NCI-H1930 (cell line): ENCODE measurements at regions not wholly inside any gene's neighbourhood (a gene's known extent, or its start where the extent isn't known, plus 50 kb on each side); places are given as distances from the start of the nearest gene placed in this dataset.

Experiments used
- DNase-seq, 2 experiments: peaks; one replicate each; lab custom pipeline; 2025; lab: John Stamatoyannopoulos, UW

GRCh38 chr1:79842811-79843210 is 836.3 kb upstream of the ADGRL4 start:
- DNase-seq, result no peak

GRCh38 chr1:79839882-79840281 is 833.4 kb upstream of the ADGRL4 start:
- no peak for DNase-seq

GRCh38 chr1:79827446-79827845 is 820.9 kb upstream of the ADGRL4 start:
- no peak for DNase-seq

GRCh38 chr1:79825551-79825950 is 819.0 kb upstream of the ADGRL4 start:
- no peak for DNase-seq

- DNase-seq, result no peak
Measured at GRCh38 chr1:79822053-79822452, 815.5 kb upstream of the ADGRL4 start.

GRCh38 chr1:79819140-79819539 is 812.6 kb upstream of the ADGRL4 start:
- DNase-seq, result no peak

GRCh38 chr1:79817031-79817560 is 810.6 kb upstream of the ADGRL4 start:
- no peak for DNase-seq

- DNase-seq, result no peak
Measured at GRCh38 chr1:79815115-79815514, 808.6 kb upstream of the ADGRL4 start.

- no peak for DNase-seq
Measured at GRCh38 chr1:79811173-79811572, 804.6 kb upstream of the ADGRL4 start.

- no peak for DNase-seq
Measured at GRCh38 chr1:79808816-79809475, 802.4 kb upstream of the ADGRL4 start.

- no peak for DNase-seq
Measured at GRCh38 chr1:79807816-79808215, 801.3 kb upstream of the ADGRL4 start.

- no peak for DNase-seq
Measured at GRCh38 chr1:79797487-79797886, 791.0 kb upstream of the ADGRL4 start.

GRCh38 chr1:79796434-79796833 is 789.9 kb upstream of the ADGRL4 start:
- DNase-seq, result no peak

GRCh38 chr1:79792219-79792930 is 785.8 kb upstream of the ADGRL4 start:
- no peak for DNase-seq

- DNase-seq, result no peak
Measured at GRCh38 chr1:79791488-79792218, 785.1 kb upstream of the ADGRL4 start.

GRCh38 chr1:79790950-79791349 is 784.4 kb upstream of the ADGRL4 start:
- no peak for DNase-seq

- DNase-seq, result no peak
Measured at GRCh38 chr1:79787631-79788030, 781.1 kb upstream of the ADGRL4 start.

- no peak for DNase-seq
Measured at GRCh38 chr1:79785964-79786363, 779.4 kb upstream of the ADGRL4 start.

- no peak for DNase-seq
Measured at GRCh38 chr1:79785561-79785960, 779.0 kb upstream of the ADGRL4 start.

- DNase-seq, result no peak
Measured at GRCh38 chr1:79781261-79781660, 774.7 kb upstream of the ADGRL4 start.

GRCh38 chr1:79777481-79778219 is 771.1 kb upstream of the ADGRL4 start:
- DNase-seq, result no peak

GRCh38 chr1:79775402-79775801 is 768.9 kb upstream of the ADGRL4 start:
- no peak for DNase-seq
